GM23338 (cell line): ENCODE measurements at regions not wholly inside any gene's neighbourhood (a gene's known extent, or its start where the extent isn't known, plus 50 kb on each side); places are given as distances from the start of the nearest gene placed in this dataset.
A peak's percentile ranks its signal among the peaks of the same experiment; 100 is the strongest.
"Not testable (repeated sequence)": the region's sequence is repeated elsewhere in the genome, so short reads cannot be mapped to it uniquely, and the experiment has no call there.

Source experiments
- ATAC-seq: fragments of 200-7000 bp; cut with Tn5 transposase; 3 replicates; pipeline ENCODE4 v1.9.1; 2020
- DNase-seq: peaks from one replicate; pipeline ENCODE4 v3.0.0-alpha.2; 2015; ENCODE audit warnings: low spot score
- H2AFZ ChIP-seq: fragments of 200-600 bp; sonication (generic); 2 replicates; pipeline ENCODE4 v1.8.0; 2016; ENCODE audit warnings: antibody characterized with exemption, mild to moderate bottlenecking, moderate library complexity
- H3F3A ChIP-seq: fragments of 200-600 bp; sonication (generic); replicated peaks from 2 replicates; pipeline ENCODE4 v1.8.0; 2017; ENCODE audit warnings: antibody characterized with exemption, mixed run types, low read depth
- H3K27ac ChIP-seq: fragments of 200-600 bp; sonication (generic); 2 replicates; pipeline ENCODE4 v1.6.1; 2016; ENCODE audit warnings: low read depth
- H3K27me3 ChIP-seq: fragments of 200-600 bp; sonication (generic); 2 replicates; pipeline ENCODE4 v1.8.0; 2016; ENCODE audit warnings: mild to moderate bottlenecking, mixed run types, moderate library complexity; ENCODE audit not compliant: insufficient read depth
- H3K36me3 ChIP-seq: fragments of 200-600 bp; sonication (generic); 2 replicates; pipeline ENCODE4 v1.8.0; 2016; ENCODE audit warnings: mild to moderate bottlenecking; ENCODE audit not compliant: insufficient read depth
- H3K4me1 ChIP-seq: fragments of 200-600 bp; sonication (generic); 2 replicates; pipeline ENCODE4 v1.8.0; 2016; ENCODE audit warnings: mild to moderate bottlenecking, moderate library complexity; ENCODE audit not compliant: insufficient read depth
- H3K4me2 ChIP-seq: fragments of 200-600 bp; sonication (generic); 2 replicates; pipeline ENCODE4 v1.7.1; 2017; ENCODE audit warnings: mixed run types
- H3K4me3 ChIP-seq: fragments of 200-600 bp; sonication (generic); 2 replicates; pipeline ENCODE4 v1.6.1; 2016; ENCODE audit warnings: mixed run types
- H3K79me2 ChIP-seq: fragments of 200-600 bp; sonication (generic); replicated peaks from 2 replicates; pipeline ENCODE4 v1.8.0; 2017; ENCODE audit warnings: mild to moderate bottlenecking; ENCODE audit not compliant: insufficient read depth
- H3K9me2 ChIP-seq: fragments of 200-600 bp; sonication (generic); 2 replicates; pipeline ENCODE4 v1.8.0; 2017; ENCODE audit not compliant: insufficient read depth
- H4K20me1 ChIP-seq: fragments of 200-600 bp; sonication (generic); replicated peaks from 2 replicates; pipeline ENCODE4 v1.8.0; 2017; ENCODE audit warnings: mild to moderate bottlenecking; ENCODE audit not compliant: insufficient read depth
- H3K27ac Mint-ChIP-seq: 2 replicates; pipeline ENCODE4 v1.8.0; 2020; ENCODE audit warnings: inconsistent platforms, mild to moderate bottlenecking, moderate library complexity, mixed read lengths
- H3K27me3 Mint-ChIP-seq: 3 replicates; pipeline ENCODE4 v1.8.0; 2022; ENCODE audit warnings: low read depth, mild to moderate bottlenecking, moderate library complexity, mixed read lengths, inconsistent platforms; ENCODE audit not compliant: insufficient read depth, poor library complexity
- H3K36me3 Mint-ChIP-seq: 3 replicates; pipeline ENCODE4 v1.8.0; 2021; ENCODE audit warnings: low read depth, mild to moderate bottlenecking, inconsistent platforms, moderate library complexity, mixed read lengths
- H3K4me1 Mint-ChIP-seq: 3 replicates; pipeline ENCODE4 v1.8.0; 2020; ENCODE audit warnings: mild to moderate bottlenecking, inconsistent platforms, mixed read lengths
- H3K4me3 Mint-ChIP-seq: 3 replicates; pipeline ENCODE4 v1.8.0; 2021; ENCODE audit warnings: moderate library complexity, mild to moderate bottlenecking, inconsistent platforms, mixed read lengths
- H3K9me3 Mint-ChIP-seq: 3 replicates; pipeline ENCODE4 v1.8.0; 2020; ENCODE audit warnings: moderate library complexity, mild to moderate bottlenecking, inconsistent platforms, mixed read lengths
- JUNB ChIP-seq: IDR thresholded peaks from one replicate; pipeline ENCODE4 v1.6.1; 2016; ENCODE audit warnings: antibody characterized with exemption; ENCODE audit not compliant: unreplicated experiment
- ZNF462 ChIP-seq: fragments of 250-450 bp; sonication (Bioruptor Pico); IDR thresholded peaks from 2 replicates; pipeline ENCODE4 v1.5.0; 2020; ENCODE audit warnings: mild to moderate bottlenecking, moderate library complexity
- TF ChIP-seq, protein P1 (sequence below): IDR thresholded peaks from one replicate; pipeline ENCODE4 v1.6.1; 2018; ENCODE audit warnings: antibody characterized with exemption; ENCODE audit not compliant: unreplicated experiment
- TF ChIP-seq, protein P2 (sequence below): IDR thresholded peaks from 2 replicates; pipeline ENCODE4 v1.6.1; 2016; ENCODE audit warnings: antibody characterized with exemption

GRCh38 chr21:31586118-31586517, 73.4 kb upstream of the SOD1 start:
- TF ChIP-seq, protein P1, sequence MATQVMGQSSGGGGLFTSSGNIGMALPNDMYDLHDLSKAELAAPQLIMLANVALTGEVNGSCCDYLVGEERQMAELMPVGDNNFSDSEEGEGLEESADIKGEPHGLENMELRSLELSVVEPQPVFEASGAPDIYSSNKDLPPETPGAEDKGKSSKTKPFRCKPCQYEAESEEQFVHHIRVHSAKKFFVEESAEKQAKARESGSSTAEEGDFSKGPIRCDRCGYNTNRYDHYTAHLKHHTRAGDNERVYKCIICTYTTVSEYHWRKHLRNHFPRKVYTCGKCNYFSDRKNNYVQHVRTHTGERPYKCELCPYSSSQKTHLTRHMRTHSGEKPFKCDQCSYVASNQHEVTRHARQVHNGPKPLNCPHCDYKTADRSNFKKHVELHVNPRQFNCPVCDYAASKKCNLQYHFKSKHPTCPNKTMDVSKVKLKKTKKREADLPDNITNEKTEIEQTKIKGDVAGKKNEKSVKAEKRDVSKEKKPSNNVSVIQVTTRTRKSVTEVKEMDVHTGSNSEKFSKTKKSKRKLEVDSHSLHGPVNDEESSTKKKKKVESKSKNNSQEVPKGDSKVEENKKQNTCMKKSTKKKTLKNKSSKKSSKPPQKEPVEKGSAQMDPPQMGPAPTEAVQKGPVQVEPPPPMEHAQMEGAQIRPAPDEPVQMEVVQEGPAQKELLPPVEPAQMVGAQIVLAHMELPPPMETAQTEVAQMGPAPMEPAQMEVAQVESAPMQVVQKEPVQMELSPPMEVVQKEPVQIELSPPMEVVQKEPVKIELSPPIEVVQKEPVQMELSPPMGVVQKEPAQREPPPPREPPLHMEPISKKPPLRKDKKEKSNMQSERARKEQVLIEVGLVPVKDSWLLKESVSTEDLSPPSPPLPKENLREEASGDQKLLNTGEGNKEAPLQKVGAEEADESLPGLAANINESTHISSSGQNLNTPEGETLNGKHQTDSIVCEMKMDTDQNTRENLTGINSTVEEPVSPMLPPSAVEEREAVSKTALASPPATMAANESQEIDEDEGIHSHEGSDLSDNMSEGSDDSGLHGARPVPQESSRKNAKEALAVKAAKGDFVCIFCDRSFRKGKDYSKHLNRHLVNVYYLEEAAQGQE, result peak; percentile 66
- TF ChIP-seq, protein P2, sequence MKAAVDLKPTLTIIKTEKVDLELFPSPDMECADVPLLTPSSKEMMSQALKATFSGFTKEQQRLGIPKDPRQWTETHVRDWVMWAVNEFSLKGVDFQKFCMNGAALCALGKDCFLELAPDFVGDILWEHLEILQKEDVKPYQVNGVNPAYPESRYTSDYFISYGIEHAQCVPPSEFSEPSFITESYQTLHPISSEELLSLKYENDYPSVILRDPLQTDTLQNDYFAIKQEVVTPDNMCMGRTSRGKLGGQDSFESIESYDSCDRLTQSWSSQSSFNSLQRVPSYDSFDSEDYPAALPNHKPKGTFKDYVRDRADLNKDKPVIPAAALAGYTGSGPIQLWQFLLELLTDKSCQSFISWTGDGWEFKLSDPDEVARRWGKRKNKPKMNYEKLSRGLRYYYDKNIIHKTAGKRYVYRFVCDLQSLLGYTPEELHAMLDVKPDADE, result no peak
- TF ChIP-seq JUNB, result no peak
- TF ChIP-seq ZNF462 (CRISPR knock-in tag), result no peak
- Mint-ChIP-seq H3K4me1 (peaks cover 2% of the 10 kb centered on the region; the same call in 1 of the 3 replicates), H3K9me3 (no peaks in the 10 kb centered on the region; the same call in 2 of the 3 replicates), H3K4me3 (no peak overlapping the region), H3K27ac (no peak overlapping the region), H3K36me3 (no peaks in the 10 kb centered on the region), H3K27me3 (no peaks in the 10 kb centered on the region)
- peaks cover 5% of the 10 kb centered on the region; the same call in 1 of the 2 replicates for H3K4me1 ChIP-seq
- DNase-seq (no peak), ATAC-seq (peak; percentile 48; the same call in 1 of the 3 replicates)
- H3K27me3 ChIP-seq, result no peaks in the 10 kb centered on the region
- no peaks in the 10 kb centered on the region for H3K9me2 ChIP-seq
- no peaks in the 10 kb centered on the region for H3K36me3 ChIP-seq
- H3K4me2 ChIP-seq, result no peak overlapping the region
- no peak overlapping the region for H3K4me3 ChIP-seq
- H3K27ac ChIP-seq, result no peak overlapping the region
- H3K79me2 ChIP-seq, result no peaks in the 10 kb centered on the region
- H3F3A ChIP-seq, result no peaks in the 10 kb centered on the region
- no peak overlapping the region for H2AFZ ChIP-seq
- no peaks in the 10 kb centered on the region for H4K20me1 ChIP-seq

DNA sequence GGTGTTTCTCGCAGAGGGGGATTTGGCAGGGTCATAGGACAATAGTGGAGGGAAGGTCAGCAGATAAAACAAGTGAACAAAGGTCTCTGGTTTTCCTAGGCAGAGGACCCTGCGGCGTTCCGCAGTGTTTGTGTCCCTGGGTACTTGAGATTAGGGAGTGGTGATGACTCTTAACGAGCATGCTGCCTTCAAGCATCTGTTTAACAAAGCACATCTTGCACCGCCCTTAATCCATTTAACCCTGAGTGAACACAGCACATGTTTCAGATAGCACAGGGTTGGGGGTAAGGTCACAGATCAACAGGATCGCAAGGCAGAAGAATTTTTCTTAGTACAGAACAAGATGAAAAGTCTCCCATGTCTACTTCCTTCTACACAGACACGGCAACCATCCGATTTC, 75.6 kb upstream of the SOD1 start:
- not testable (repeated sequence) for H3K4me2 ChIP-seq, H3K4me1 Mint-ChIP-seq, H3K4me3 Mint-ChIP-seq, DNase-seq, H3K9me3 Mint-ChIP-seq, H3K27me3 Mint-ChIP-seq, H3K27ac Mint-ChIP-seq, H2AFZ ChIP-seq, H3K9me2 ChIP-seq, H3K79me2 ChIP-seq, H3K4me3 ChIP-seq, H3K4me1 ChIP-seq, H3K36me3 ChIP-seq, H3K36me3 Mint-ChIP-seq, ATAC-seq, H3K27me3 ChIP-seq, H3F3A ChIP-seq, H3K27ac ChIP-seq, H4K20me1 ChIP-seq
